ENCODE measurements at regions not wholly inside any gene's neighbourhood (a gene's known extent, or its start where the extent isn't known, plus 50 kb on each side); places are given as distances from the start of the nearest gene placed in this dataset.

GRCh38 chr20:11432407-11432806 is 485.3 kb upstream of the BTBD3 start:
- Mint-ChIP-seq H3K27ac (ENCODE audit: unreplicated experiment) (no peak overlapping the region), H3K36me3 (ENCODE audit: insufficient read depth, unreplicated experiment) (no peaks in the 10 kb centered on the region), H3K4me1 (ENCODE audit: low read depth, unreplicated experiment) (no peaks in the 10 kb centered on the region), H3K9me3 (ENCODE audit: low read depth, unreplicated experiment) (peaks cover 4% of the 10 kb centered on the region), H3K27me3 (ENCODE audit: unreplicated experiment) (no peaks in the 10 kb centered on the region), H3K4me3 (ENCODE audit: low read depth, unreplicated experiment) (no peak overlapping the region)
- no peak for TF ChIP-seq CTCF (IDR thresholded peaks at IDR 0.05; ENCODE audit: unreplicated experiment)
- DNase-seq: no peak
- CTCF ChIA-PET: no interaction called here
- no TSS peak for BruUV-seq (replicated peaks)
- intact Hi-C loops (cut with micrococcal nuclease; ENCODE audit: unreplicated experiment): no loop called here

GRCh38 chr20:11436113-11436905 is 481.4 kb upstream of the BTBD3 start:
- no peak for TF ChIP-seq CTCF (IDR thresholded peaks at IDR 0.05; ENCODE audit: unreplicated experiment)
- no peaks in the 10 kb centered on the region for H3K4me1 Mint-ChIP-seq (ENCODE audit: low read depth, unreplicated experiment)
- no peak overlapping the region for H3K4me3 Mint-ChIP-seq (ENCODE audit: low read depth, unreplicated experiment)
- H3K9me3 Mint-ChIP-seq (ENCODE audit: low read depth, unreplicated experiment): peaks cover 4% of the 10 kb centered on the region
- no peak for DNase-seq
- no peaks in the 10 kb centered on the region for H3K36me3 Mint-ChIP-seq (ENCODE audit: insufficient read depth, unreplicated experiment)
- H3K27ac Mint-ChIP-seq (ENCODE audit: unreplicated experiment): no peak overlapping the region
- no TSS peak for BruUV-seq (replicated peaks)
- H3K27me3 Mint-ChIP-seq (ENCODE audit: unreplicated experiment): no peaks in the 10 kb centered on the region
- CTCF ChIA-PET: interaction anchor here (0.7 kb wide), 1 partner anchor 1599 kb away, joined by 8 read pairs; no protein-coding TSS in a partner anchor
- intact Hi-C loops (cut with micrococcal nuclease; ENCODE audit: unreplicated experiment): no loop called here

- CTCF ChIA-PET: interaction anchor here (0.7 kb wide), 1 partner anchor 1600 kb away, joined by 8 read pairs; no protein-coding TSS in a partner anchor
- H3K27me3 Mint-ChIP-seq (ENCODE audit: unreplicated experiment): no peaks in the 10 kb centered on the region
- no peaks in the 10 kb centered on the region for H3K4me1 Mint-ChIP-seq (ENCODE audit: low read depth, unreplicated experiment)
- H3K9me3 Mint-ChIP-seq (ENCODE audit: low read depth, unreplicated experiment): peaks cover 4% of the 10 kb centered on the region
- H3K36me3 Mint-ChIP-seq (ENCODE audit: insufficient read depth, unreplicated experiment): no peaks in the 10 kb centered on the region
- TF ChIP-seq CTCF (IDR thresholded peaks at IDR 0.05; ENCODE audit: unreplicated experiment): no peak
- intact Hi-C loops (cut with micrococcal nuclease; ENCODE audit: unreplicated experiment): no loop called here
- H3K27ac Mint-ChIP-seq (ENCODE audit: unreplicated experiment): no peak overlapping the region
- no peak for DNase-seq
- no TSS peak for BruUV-seq (replicated peaks)
- no peak overlapping the region for H3K4me3 Mint-ChIP-seq (ENCODE audit: low read depth, unreplicated experiment)
Measured at GRCh38 chr20:11437090-11437489, 480.6 kb upstream of the BTBD3 start.

GRCh38 chr20:11437611-11438380 is 479.9 kb upstream of the BTBD3 start:
- Mint-ChIP-seq H3K27ac (ENCODE audit: unreplicated experiment) (no peak overlapping the region), H3K9me3 (ENCODE audit: low read depth, unreplicated experiment) (peaks cover 4% of the 10 kb centered on the region), H3K36me3 (ENCODE audit: insufficient read depth, unreplicated experiment) (no peaks in the 10 kb centered on the region), H3K4me1 (ENCODE audit: low read depth, unreplicated experiment) (no peaks in the 10 kb centered on the region), H3K4me3 (ENCODE audit: low read depth, unreplicated experiment) (no peak overlapping the region), H3K27me3 (ENCODE audit: unreplicated experiment) (no peaks in the 10 kb centered on the region)
- DNase-seq: no peak
- CTCF ChIA-PET: no interaction called here
- TF ChIP-seq CTCF (IDR thresholded peaks at IDR 0.05; ENCODE audit: unreplicated experiment): no peak
- intact Hi-C loops (cut with micrococcal nuclease; ENCODE audit: unreplicated experiment): no loop called here
- no TSS peak for BruUV-seq (replicated peaks)

All from Calu3 (cell line).